ENCODE measurements at regions not wholly inside any gene's neighbourhood (a gene's known extent, or its start where the extent isn't known, plus 50 kb on each side); places are given as distances from the start of the nearest gene placed in this dataset.

- no peak for TF ChIP-seq POLR2A (IDR thresholded peaks at IDR 0.05)
- TF ChIP-seq, protein P1, sequence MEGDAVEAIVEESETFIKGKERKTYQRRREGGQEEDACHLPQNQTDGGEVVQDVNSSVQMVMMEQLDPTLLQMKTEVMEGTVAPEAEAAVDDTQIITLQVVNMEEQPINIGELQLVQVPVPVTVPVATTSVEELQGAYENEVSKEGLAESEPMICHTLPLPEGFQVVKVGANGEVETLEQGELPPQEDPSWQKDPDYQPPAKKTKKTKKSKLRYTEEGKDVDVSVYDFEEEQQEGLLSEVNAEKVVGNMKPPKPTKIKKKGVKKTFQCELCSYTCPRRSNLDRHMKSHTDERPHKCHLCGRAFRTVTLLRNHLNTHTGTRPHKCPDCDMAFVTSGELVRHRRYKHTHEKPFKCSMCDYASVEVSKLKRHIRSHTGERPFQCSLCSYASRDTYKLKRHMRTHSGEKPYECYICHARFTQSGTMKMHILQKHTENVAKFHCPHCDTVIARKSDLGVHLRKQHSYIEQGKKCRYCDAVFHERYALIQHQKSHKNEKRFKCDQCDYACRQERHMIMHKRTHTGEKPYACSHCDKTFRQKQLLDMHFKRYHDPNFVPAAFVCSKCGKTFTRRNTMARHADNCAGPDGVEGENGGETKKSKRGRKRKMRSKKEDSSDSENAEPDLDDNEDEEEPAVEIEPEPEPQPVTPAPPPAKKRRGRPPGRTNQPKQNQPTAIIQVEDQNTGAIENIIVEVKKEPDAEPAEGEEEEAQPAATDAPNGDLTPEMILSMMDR (IDR thresholded peaks at IDR 0.05): no peak
Measured at GRCh38 chr14:65986041-65986440, 500.1 kb upstream of the CCDC196 start.
